OCI-LY3 (cell line): ENCODE measurements at regions not wholly inside any gene's neighbourhood (a gene's known extent, or its start where the extent isn't known, plus 50 kb on each side); places are given as distances from the start of the nearest gene placed in this dataset.

ENCODE experiments used
- CTCF ChIP-seq: fragments of 200-600, 300-600 bp; sonication (generic); IDR thresholded peaks from 2 replicates; pipeline ENCODE4 v1.5.1; 2014; ENCODE audit warnings: antibody characterized with exemption, low read length, low read depth
- EZH2phosphoT487 ChIP-seq: fragments of 200-600 bp; shearing (Covaris generic); IDR thresholded peaks from 2 replicates; pipeline ENCODE4 v1.6.1; 2018; ENCODE audit warnings: antibody characterized with exemption, mixed run types, low read depth

- no peak for TF ChIP-seq CTCF
- no peak for TF ChIP-seq EZH2phosphoT487
These were observed 201.9 kb upstream of the BCOR start for GRCh38 chrX:40299641-40300046.
